ENCODE measurements at regions not wholly inside any gene's neighbourhood (a gene's known extent, or its start where the extent isn't known, plus 50 kb on each side); places are given as distances from the start of the nearest gene placed in this dataset.

DNA sequence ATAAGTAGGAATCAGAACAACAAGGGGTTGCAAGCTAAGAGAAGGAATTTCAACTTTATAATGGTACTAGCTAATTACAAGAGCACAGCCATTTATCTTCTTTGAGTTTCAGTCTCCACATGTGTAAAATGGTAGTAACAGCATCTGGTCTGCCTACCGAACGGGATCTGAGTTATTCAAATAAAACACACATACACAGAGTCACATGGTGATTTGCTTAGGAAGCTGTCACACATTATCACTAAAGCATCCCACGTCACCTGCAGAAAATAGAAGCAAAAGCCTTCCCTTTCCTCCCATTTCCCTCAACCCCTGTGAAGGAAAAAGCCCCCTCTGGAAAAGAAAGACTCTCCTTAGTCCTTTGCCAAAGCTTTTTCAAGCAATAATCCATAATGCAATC, 389.7 kb downstream of the OMA1 start:
- TF ChIP-seq, protein P1, sequence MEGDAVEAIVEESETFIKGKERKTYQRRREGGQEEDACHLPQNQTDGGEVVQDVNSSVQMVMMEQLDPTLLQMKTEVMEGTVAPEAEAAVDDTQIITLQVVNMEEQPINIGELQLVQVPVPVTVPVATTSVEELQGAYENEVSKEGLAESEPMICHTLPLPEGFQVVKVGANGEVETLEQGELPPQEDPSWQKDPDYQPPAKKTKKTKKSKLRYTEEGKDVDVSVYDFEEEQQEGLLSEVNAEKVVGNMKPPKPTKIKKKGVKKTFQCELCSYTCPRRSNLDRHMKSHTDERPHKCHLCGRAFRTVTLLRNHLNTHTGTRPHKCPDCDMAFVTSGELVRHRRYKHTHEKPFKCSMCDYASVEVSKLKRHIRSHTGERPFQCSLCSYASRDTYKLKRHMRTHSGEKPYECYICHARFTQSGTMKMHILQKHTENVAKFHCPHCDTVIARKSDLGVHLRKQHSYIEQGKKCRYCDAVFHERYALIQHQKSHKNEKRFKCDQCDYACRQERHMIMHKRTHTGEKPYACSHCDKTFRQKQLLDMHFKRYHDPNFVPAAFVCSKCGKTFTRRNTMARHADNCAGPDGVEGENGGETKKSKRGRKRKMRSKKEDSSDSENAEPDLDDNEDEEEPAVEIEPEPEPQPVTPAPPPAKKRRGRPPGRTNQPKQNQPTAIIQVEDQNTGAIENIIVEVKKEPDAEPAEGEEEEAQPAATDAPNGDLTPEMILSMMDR (IDR thresholded peaks at IDR 0.05; ENCODE audit: insufficient read depth, low read depth, low read length, missing control alignments): no peak
- no peak for DNase-seq (ENCODE audit: low read depth)
- H3K4me3 ChIP-seq (ENCODE audit: low read depth, low read length): no peak overlapping the region

- peak; percentile 5 for DNase-seq (ENCODE audit: low read depth)
- TF ChIP-seq, protein P1 (IDR thresholded peaks at IDR 0.05; ENCODE audit: insufficient read depth, low read depth, low read length, missing control alignments): no peak
- H3K4me3 ChIP-seq (ENCODE audit: low read depth, low read length): no peak overlapping the region
These were observed 390.4 kb downstream of the OMA1 start for GRCh38 chr1:58156124-58156468.

GRCh38 chr1:58155418-58156123, 391.0 kb downstream of the OMA1 start:
- DNase-seq (ENCODE audit: low read depth): peak; percentile 21
- no peak overlapping the region for H3K4me3 ChIP-seq (ENCODE audit: low read depth, low read length)
- TF ChIP-seq, protein P1 (IDR thresholded peaks at IDR 0.05; ENCODE audit: insufficient read depth, low read depth, low read length, missing control alignments): peak; percentile 49

GRCh38 chr1:58154256-58154655, 392.3 kb downstream of the OMA1 start:
- TF ChIP-seq, protein P1 (IDR thresholded peaks at IDR 0.05; ENCODE audit: insufficient read depth, low read depth, low read length, missing control alignments): no peak
- DNase-seq (ENCODE audit: low read depth): no peak
- H3K4me3 ChIP-seq (ENCODE audit: low read depth, low read length): no peak overlapping the region

GRCh38 chr1:58152697-58153096, 393.8 kb downstream of the OMA1 start:
- TF ChIP-seq, protein P1 (IDR thresholded peaks at IDR 0.05; ENCODE audit: insufficient read depth, low read depth, low read length, missing control alignments): no peak
- DNase-seq (ENCODE audit: low read depth): no peak
- H3K4me3 ChIP-seq (ENCODE audit: low read depth, low read length): no peak overlapping the region

- H3K4me3 ChIP-seq (ENCODE audit: low read depth, low read length): no peak overlapping the region
- TF ChIP-seq, protein P1 (IDR thresholded peaks at IDR 0.05; ENCODE audit: insufficient read depth, low read depth, low read length, missing control alignments): no peak
- no peak for DNase-seq (ENCODE audit: low read depth)
These were observed 397.2 kb downstream of the OMA1 start for GRCh38 chr1:58149271-58149812.
